GM12873 (cell line): ENCODE measurements at regions not wholly inside any gene's neighbourhood (a gene's known extent, or its start where the extent isn't known, plus 50 kb on each side); places are given as distances from the start of the nearest gene placed in this dataset.

Experiments used
- TF ChIP-seq, protein P1 (sequence below): IDR thresholded peaks from 2 replicates; pipeline ENCODE4 v1.5.1; 2012; ENCODE audit warnings: low read depth, mild to moderate bottlenecking, moderate library complexity, low read length, control low read depth; ENCODE audit not compliant: insufficient read depth; ENCODE audit errors: missing control alignments

DNA sequence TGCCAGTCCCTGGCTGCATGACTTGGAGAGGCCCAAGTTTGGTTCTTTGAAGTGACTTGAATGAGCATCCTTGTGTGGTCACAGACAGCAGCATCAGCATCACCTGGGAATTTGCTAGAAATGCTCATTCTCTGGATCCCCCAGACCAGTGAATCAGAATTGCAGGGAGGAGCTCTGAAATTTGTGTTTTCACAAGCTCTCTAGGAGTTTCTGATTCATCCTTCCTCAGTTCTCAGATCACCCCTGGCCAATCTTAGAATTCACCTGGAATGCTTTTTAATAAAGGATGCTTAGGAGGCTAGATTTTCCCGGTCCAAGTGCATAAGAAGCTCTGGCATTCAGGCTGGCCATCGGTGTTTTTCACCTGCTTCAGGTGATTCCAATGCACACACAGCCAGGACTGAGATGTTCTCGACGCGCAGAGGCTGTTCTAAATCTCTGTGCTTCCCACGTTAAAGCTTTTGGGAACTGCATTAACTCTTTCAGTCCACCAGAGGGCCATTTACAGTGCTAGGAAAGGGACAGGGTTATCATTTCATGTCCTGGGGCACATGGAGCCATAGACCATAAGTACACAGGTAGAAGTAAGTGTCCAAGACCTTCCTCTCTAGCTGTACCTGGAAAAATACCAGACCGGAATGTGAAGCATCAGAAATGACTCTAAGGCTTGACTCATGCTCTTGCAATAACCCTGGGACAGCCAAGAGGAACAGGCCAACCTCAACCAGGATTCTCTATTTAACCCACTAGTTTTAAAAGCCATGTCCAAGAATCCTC lies 85.7 kb upstream of the XYLT1 start:
- TF ChIP-seq, protein P1, sequence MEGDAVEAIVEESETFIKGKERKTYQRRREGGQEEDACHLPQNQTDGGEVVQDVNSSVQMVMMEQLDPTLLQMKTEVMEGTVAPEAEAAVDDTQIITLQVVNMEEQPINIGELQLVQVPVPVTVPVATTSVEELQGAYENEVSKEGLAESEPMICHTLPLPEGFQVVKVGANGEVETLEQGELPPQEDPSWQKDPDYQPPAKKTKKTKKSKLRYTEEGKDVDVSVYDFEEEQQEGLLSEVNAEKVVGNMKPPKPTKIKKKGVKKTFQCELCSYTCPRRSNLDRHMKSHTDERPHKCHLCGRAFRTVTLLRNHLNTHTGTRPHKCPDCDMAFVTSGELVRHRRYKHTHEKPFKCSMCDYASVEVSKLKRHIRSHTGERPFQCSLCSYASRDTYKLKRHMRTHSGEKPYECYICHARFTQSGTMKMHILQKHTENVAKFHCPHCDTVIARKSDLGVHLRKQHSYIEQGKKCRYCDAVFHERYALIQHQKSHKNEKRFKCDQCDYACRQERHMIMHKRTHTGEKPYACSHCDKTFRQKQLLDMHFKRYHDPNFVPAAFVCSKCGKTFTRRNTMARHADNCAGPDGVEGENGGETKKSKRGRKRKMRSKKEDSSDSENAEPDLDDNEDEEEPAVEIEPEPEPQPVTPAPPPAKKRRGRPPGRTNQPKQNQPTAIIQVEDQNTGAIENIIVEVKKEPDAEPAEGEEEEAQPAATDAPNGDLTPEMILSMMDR: peak; percentile 75

GRCh38 chr16:17555176-17555575 lies 84.4 kb upstream of the XYLT1 start:
- TF ChIP-seq, protein P1: no peak

DNA sequence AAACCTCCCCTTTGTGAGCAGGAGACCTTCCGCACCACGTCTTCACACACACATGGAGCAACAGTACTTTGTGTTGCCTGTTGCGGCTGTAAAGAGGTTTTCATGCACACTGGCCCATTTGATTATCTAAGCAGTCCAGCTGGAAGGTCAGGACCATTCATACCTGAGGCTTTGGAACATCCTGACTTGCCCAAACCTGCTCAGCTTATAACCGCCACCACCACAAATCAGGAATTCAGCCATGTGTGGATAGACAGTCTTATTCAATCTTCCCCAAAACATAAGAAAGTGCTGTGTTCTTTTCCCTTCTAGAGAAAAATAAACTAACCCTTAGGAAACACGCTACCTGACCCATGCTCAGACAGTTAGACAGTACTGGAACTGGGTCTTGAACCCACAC lies 81.6 kb upstream of the XYLT1 start:
- TF ChIP-seq, protein P1: no peak

GRCh38 chr16:17548825-17549224 lies 78.1 kb upstream of the XYLT1 start:
- TF ChIP-seq, protein P1: no peak

- TF ChIP-seq, protein P1: peak; percentile 54
Observed at GRCh38 chr16:17544785-17545184, 74.0 kb upstream of the XYLT1 start.

- TF ChIP-seq, protein P1: no peak
Observed at GRCh38 chr16:17544304-17544703, 73.5 kb upstream of the XYLT1 start.

DNA sequence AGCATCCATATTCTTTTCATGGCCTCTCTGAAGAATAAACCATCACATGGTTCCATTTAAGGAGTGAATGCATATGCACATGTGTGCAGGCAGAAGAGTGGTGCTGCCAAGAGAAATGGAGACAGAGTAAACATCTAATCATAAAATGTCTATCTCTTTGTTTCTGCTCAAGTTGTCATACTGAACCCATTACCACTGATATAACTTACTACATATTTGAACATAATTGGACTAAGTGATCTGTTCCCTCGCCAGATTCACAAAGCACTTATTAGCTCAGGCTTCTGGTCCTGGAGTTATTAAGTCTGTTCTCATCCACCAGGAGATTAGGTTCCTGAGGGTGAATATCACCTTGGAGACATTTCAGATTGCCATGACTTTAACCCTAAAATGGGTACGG lies 72.3 kb upstream of the XYLT1 start:
- TF ChIP-seq, protein P1: no peak
